MV-4-11 (cell line): ENCODE measurements at regions not wholly inside any gene's neighbourhood (a gene's known extent, or its start where the extent isn't known, plus 50 kb on each side); places are given as distances from the start of the nearest gene placed in this dataset.

Experiments used
- DNase-seq: peaks from one replicate; lab custom pipeline; 2025; lab: John Stamatoyannopoulos, UW

GRCh38 chr15:55017635-55018034 is 179.1 kb downstream of the RSL24D1 start:
- no peak for DNase-seq

- DNase-seq: no peak
Measured at GRCh38 chr15:55016225-55016624, 180.5 kb downstream of the RSL24D1 start.

GRCh38 chr15:55015093-55015445 is 181.7 kb downstream of the RSL24D1 start:
- no peak for DNase-seq

GRCh38 chr15:55014391-55015092 is 182.2 kb downstream of the RSL24D1 start:
- no peak for DNase-seq

GRCh38 chr15:55008421-55008820 is 188.3 kb downstream of the RSL24D1 start:
- DNase-seq: peak; percentile 37

- DNase-seq: peak; percentile 23
Measured at GRCh38 chr15:55007561-55007960, 189.2 kb downstream of the RSL24D1 start.

- no peak for DNase-seq
Measured at GRCh38 chr15:55005679-55006078, 191.1 kb downstream of the RSL24D1 start.

GRCh38 chr15:55003965-55004873 is 192.5 kb downstream of the RSL24D1 start:
- DNase-seq: no peak

- no peak for DNase-seq
Measured at GRCh38 chr15:54998661-54999060, 198.1 kb downstream of the RSL24D1 start.

- no peak for DNase-seq
Measured at GRCh38 chr15:54990793-54991192, 205.9 kb downstream of the RSL24D1 start.

- no peak for DNase-seq
Measured at GRCh38 chr15:54987881-54988280, 208.9 kb downstream of the RSL24D1 start.

GRCh38 chr15:54979964-54980363 is 216.8 kb downstream of the RSL24D1 start:
- DNase-seq: no peak

GRCh38 chr15:54962637-54963036 is 234.1 kb downstream of the RSL24D1 start:
- no peak for DNase-seq

GRCh38 chr15:54960266-54960665 is 236.5 kb downstream of the RSL24D1 start:
- DNase-seq: no peak

- no peak for DNase-seq
Measured at GRCh38 chr15:54941417-54941816, 255.3 kb downstream of the RSL24D1 start.

GRCh38 chr15:54917312-54917711 is 279.4 kb downstream of the RSL24D1 start:
- no peak for DNase-seq

- DNase-seq: no peak
Measured at GRCh38 chr15:54915380-54915779, 281.4 kb downstream of the RSL24D1 start.

GRCh38 chr15:54884312-54884711 is 312.4 kb downstream of the RSL24D1 start:
- DNase-seq: peak; percentile 82

GRCh38 chr15:54859982-54860381 is 336.8 kb downstream of the RSL24D1 start:
- DNase-seq: no peak

- DNase-seq: no peak
Measured at GRCh38 chr15:54854667-54855066, 342.1 kb downstream of the RSL24D1 start.

- DNase-seq: no peak
Measured at GRCh38 chr15:54850101-54850500, 346.6 kb downstream of the RSL24D1 start.

GRCh38 chr15:54843006-54843405 is 353.7 kb downstream of the RSL24D1 start:
- peak; percentile 84 for DNase-seq

GRCh38 chr15:54841701-54842305 is 354.9 kb downstream of the RSL24D1 start:
- DNase-seq: no peak
